ENCODE measurements at regions not wholly inside any gene's neighbourhood (a gene's known extent, or its start where the extent isn't known, plus 50 kb on each side); places are given as distances from the start of the nearest gene placed in this dataset.

- DNase-seq (ENCODE audit: low read depth, low spot score): no peak
- Histone ChIP-seq H3K27me3 (ENCODE audit: control insufficient read depth, insufficient read depth, low read length) (no peaks in the 10 kb centered on the region), H3K4me1 (ENCODE audit: control insufficient read depth, insufficient read depth, low read length) (no peaks in the 10 kb centered on the region), H3K27ac (ENCODE audit: low read length) (no peak overlapping the region; the same call in 1 of the 2 replicates), H3K36me3 (ENCODE audit: control insufficient read depth, insufficient read depth, low read length) (no peaks in the 10 kb centered on the region), H3K4me3 (ENCODE audit: low read depth in 2 of 2, low read length in 2 of 2) (no peak overlapping the region), H3K9me3 (ENCODE audit: control insufficient read depth, insufficient read depth, low read depth, low read length) (no peaks in the 10 kb centered on the region)
- in situ Hi-C loops (cut with HindIII; ENCODE audit: low pct_unique_long_range_greater_than_20kb, low sequenced_read_pairs) (no loop called here), intact Hi-C loops (cut with micrococcal nuclease; ENCODE audit: unreplicated experiment) (no loop called here)
- ChIA-PET CTCF (no interaction called here), POLR2A (no interaction called here)
- no TSS peak for BruUV-seq (replicated peaks)
- TF ChIP-seq CTCF (IDR thresholded peaks at IDR 0.05) (no peak), POLR2AphosphoS5 (IDR thresholded peaks at IDR 0.05; ENCODE audit: low read depth, low read length) (no peak), TCF7L2 (IDR thresholded peaks at IDR 0.05; ENCODE audit: low read depth, low read length) (no peak), REST (IDR thresholded peaks at IDR 0.05; ENCODE audit: insufficient read depth in 1 of 2, low read depth in 2 of 2, low read length in 1 of 2) (no peak), SIN3A (IDR thresholded peaks at IDR 0.05; ENCODE audit: borderline replicate concordance, insufficient read depth, low read depth, low read length) (no peak)
- ATAC-seq: 0 out of 2 replicates have a peak, but pooled peaks have one; percentile 15
Observed at GRCh38 chr3:195012571-195012970, 258.4 kb downstream of the XXYLT1 start.

- no peaks in the 10 kb centered on the region for H3K27me3 ChIP-seq (ENCODE audit: control insufficient read depth, insufficient read depth, low read length)
- in situ Hi-C loops (cut with HindIII; ENCODE audit: low pct_unique_long_range_greater_than_20kb, low sequenced_read_pairs) (no loop called here), intact Hi-C loops (cut with micrococcal nuclease; ENCODE audit: unreplicated experiment) (no loop called here)
- no peaks in the 10 kb centered on the region for H3K36me3 ChIP-seq (ENCODE audit: control insufficient read depth, insufficient read depth, low read length)
- no peak overlapping the region; the same call in 1 of the 2 replicates for H3K27ac ChIP-seq (ENCODE audit: low read length)
- ChIA-PET POLR2A (no interaction called here), CTCF (no interaction called here)
- BruUV-seq (replicated peaks): no TSS peak
- no peak overlapping the region for H3K4me3 ChIP-seq (ENCODE audit: low read depth in 2 of 2, low read length in 2 of 2)
- TF ChIP-seq TCF7L2 (IDR thresholded peaks at IDR 0.05; ENCODE audit: low read depth, low read length) (no peak), POLR2AphosphoS5 (IDR thresholded peaks at IDR 0.05; ENCODE audit: low read depth, low read length) (no peak)
- ATAC-seq (no peak), DNase-seq (ENCODE audit: low read depth, low spot score) (no peak)
- H3K4me1 ChIP-seq (ENCODE audit: control insufficient read depth, insufficient read depth, low read length): no peaks in the 10 kb centered on the region
- no peaks in the 10 kb centered on the region for H3K9me3 ChIP-seq (ENCODE audit: control insufficient read depth, insufficient read depth, low read depth, low read length)
Observed at GRCh38 chr3:195013411-195014361, 257.3 kb downstream of the XXYLT1 start.

- Histone ChIP-seq H3K4me1 (ENCODE audit: control insufficient read depth, insufficient read depth, low read length) (no peaks in the 10 kb centered on the region), H3K4me3 (ENCODE audit: low read depth in 2 of 2, low read length in 2 of 2) (no peak overlapping the region), H3K9me3 (ENCODE audit: control insufficient read depth, insufficient read depth, low read depth, low read length) (no peaks in the 10 kb centered on the region), H3K27me3 (ENCODE audit: control insufficient read depth, insufficient read depth, low read length) (no peaks in the 10 kb centered on the region), H3K27ac (ENCODE audit: low read length) (peak overlapping the region; percentile 40; the same call in 1 of the 2 replicates), H3K36me3 (ENCODE audit: control insufficient read depth, insufficient read depth, low read length) (no peaks in the 10 kb centered on the region)
- DNase-seq (ENCODE audit: low read depth, low spot score) (no peak), ATAC-seq (no peak)
- in situ Hi-C loops (cut with HindIII; ENCODE audit: low pct_unique_long_range_greater_than_20kb, low sequenced_read_pairs) (no loop called here), intact Hi-C loops (cut with micrococcal nuclease; ENCODE audit: unreplicated experiment) (no loop called here)
- TF ChIP-seq POLR2AphosphoS5 (IDR thresholded peaks at IDR 0.05; ENCODE audit: low read depth, low read length) (no peak), CTCF (IDR thresholded peaks at IDR 0.05) (no peak), TCF7L2 (IDR thresholded peaks at IDR 0.05; ENCODE audit: low read depth, low read length) (no peak), SIN3A (IDR thresholded peaks at IDR 0.05; ENCODE audit: borderline replicate concordance, insufficient read depth, low read depth, low read length) (no peak), REST (IDR thresholded peaks at IDR 0.05; ENCODE audit: insufficient read depth in 1 of 2, low read depth in 2 of 2, low read length in 1 of 2) (no peak)
- BruUV-seq (replicated peaks): no TSS peak
- CTCF ChIA-PET: no interaction called here
- POLR2A ChIA-PET: no interaction called here
Observed at GRCh38 chr3:195015021-195015420, 255.9 kb downstream of the XXYLT1 start.

All from Panc1 (cell line).